GM12865 (cell line): ENCODE measurements at regions not wholly inside any gene's neighbourhood (a gene's known extent, or its start where the extent isn't known, plus 50 kb on each side); places are given as distances from the start of the nearest gene placed in this dataset.
A peak's percentile ranks its signal among the peaks of the same experiment; 100 is the strongest.

Source experiments
- DNase-seq: peaks from one replicate; pipeline ENCODE4 v3.0.0; 2010; ENCODE audit warnings: low read depth
- H3K4me3 ChIP-seq: 2 replicates; pipeline ENCODE4 v1.5.1; 2011; ENCODE audit warnings: mild to moderate bottlenecking, low read depth, low read length, control low read depth
- CTCF ChIP-seq: IDR thresholded peaks from 2 replicates; pipeline ENCODE4 v1.5.1; 2011; ENCODE audit warnings: low read length, control low read depth, low read depth, inconsistent platforms; ENCODE audit not compliant: insufficient read depth; ENCODE audit errors: missing control alignments

- no peak overlapping the region for H3K4me3 ChIP-seq
Observed at GRCh38 chr15:70436428-70436827, 326.9 kb downstream of the UACA start.

GRCh38 chr15:70435872-70436271 lies 327.5 kb downstream of the UACA start:
- no peak overlapping the region for H3K4me3 ChIP-seq
- TF ChIP-seq CTCF: no peak
- DNase-seq: peak; percentile 57

More at GRCh38 chr15:70436428-70436827, 326.9 kb downstream of the UACA start:
- DNase-seq: peak; percentile 69
- no peak for TF ChIP-seq CTCF

DNA sequence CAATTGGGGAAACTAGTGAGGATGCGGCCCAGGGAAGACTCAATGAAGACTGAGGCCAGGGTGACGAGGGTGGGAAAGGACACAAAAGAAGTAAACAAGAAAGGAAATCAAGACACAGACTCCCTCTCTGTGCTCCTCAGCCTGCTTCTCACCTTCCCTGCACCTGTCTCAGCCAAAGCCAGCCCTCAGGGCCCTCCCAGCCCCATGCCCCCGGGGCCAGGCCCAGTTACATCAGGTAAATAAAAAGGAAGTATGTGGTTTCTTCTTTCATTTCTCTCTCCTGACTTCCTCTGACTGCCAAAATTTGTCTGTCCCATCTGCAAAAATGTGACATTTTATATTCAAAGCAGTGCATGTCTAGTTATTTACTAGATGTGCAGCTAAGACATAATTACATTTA lies 328.0 kb downstream of the UACA start:
- H3K4me3 ChIP-seq: no peak overlapping the region
- DNase-seq: peak; percentile 46
- TF ChIP-seq CTCF: no peak

DNA sequence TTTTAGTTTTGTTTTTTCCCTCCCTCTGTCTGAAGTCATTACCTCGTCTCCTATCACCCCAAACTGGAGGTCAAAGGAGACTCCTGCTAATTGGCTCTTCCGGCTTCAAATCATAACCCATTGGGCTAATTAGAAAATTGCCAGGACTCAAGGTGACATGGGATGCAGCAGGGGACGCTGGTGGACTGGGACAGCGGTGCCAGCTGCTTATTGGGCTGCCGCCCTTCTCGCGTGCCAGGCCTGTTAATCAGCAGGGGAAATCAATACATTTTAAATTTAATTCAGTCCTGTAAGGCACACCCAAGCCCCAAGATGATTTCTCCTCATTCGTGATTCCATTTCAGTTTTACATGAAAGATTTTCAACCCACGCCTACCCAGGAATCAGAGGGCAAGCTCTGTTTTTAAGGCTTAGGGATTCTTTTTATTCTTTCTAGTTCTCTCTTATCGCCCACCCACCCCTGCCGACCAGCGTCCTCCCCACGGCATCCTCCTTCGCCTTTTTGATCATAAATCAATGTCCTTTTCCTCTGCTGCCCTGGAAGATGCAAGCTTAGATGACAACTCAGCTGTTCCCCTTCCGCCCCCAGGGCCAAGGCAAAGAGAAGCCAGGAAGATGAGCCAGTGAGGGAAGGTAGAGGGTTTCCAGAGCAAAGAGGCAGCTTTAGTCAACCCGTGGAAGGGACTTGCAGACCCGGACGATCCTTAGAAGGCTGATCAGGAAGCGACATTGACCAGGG lies 329.6 kb downstream of the UACA start:
- no peak overlapping the region for H3K4me3 ChIP-seq
- TF ChIP-seq CTCF: no peak
- DNase-seq: no peak

GRCh38 chr15:70432924-70433495 lies 330.3 kb downstream of the UACA start:
- no peak overlapping the region for H3K4me3 ChIP-seq
- no peak for DNase-seq
- TF ChIP-seq CTCF: no peak

GRCh38 chr15:70431854-70432253 lies 331.5 kb downstream of the UACA start:
- DNase-seq: no peak
- no peak overlapping the region for H3K4me3 ChIP-seq
- TF ChIP-seq CTCF: no peak
